HepG2 (cell line): ENCODE measurements at regions not wholly inside any gene's neighbourhood (a gene's known extent, or its start where the extent isn't known, plus 50 kb on each side); places are given as distances from the start of the nearest gene placed in this dataset.

Source experiments
- CCDC6 ChIP-seq: sonication (generic); formaldehyde crosslinking; IDR thresholded peaks from 2 replicates; pipeline ENCODE4 v1.8.1; 2022; ENCODE audit warnings: mild to moderate bottlenecking, missing genetic modification reagents, moderate library complexity
- CREM ChIP-seq, 2 experiments: sonication (generic) in 1 of 2; formaldehyde crosslinking in 1 of 2; IDR thresholded peaks; 2 replicates each; pipeline versions ENCODE4 v1.4.0 to v1.6.1; 2016 to 2020; ENCODE audit warnings: antibody characterized with exemption in 1 of 2, mild to moderate bottlenecking in 1 of 2, missing genetic modification reagents in 1 of 2
- GTF2F1 ChIP-seq: fragments of 150-350 bp; IDR thresholded peaks from 2 replicates; pipeline ENCODE4 v1.6.1; 2014; ENCODE audit warnings: low read length
- HCFC1 ChIP-seq: fragments of 150-350 bp; IDR thresholded peaks from 2 replicates; pipeline ENCODE4 v1.6.1; 2014; ENCODE audit warnings: low read depth, low read length
- HOXD1 ChIP-seq: sonication (generic); formaldehyde crosslinking; IDR thresholded peaks from 2 replicates; pipeline ENCODE4 v1.5.0; 2020; ENCODE audit warnings: missing genetic modification reagents
- IKZF5 ChIP-seq: IDR thresholded peaks from 2 replicates; pipeline ENCODE4 v1.6.1; 2018; ENCODE audit warnings: missing genetic modification reagents, mild to moderate bottlenecking, missing compliant biosample characterization
- KLF16 ChIP-seq, 2 experiments: sonication (generic) in 1 of 2; formaldehyde crosslinking in 1 of 2; IDR thresholded peaks; 2 replicates each; pipeline versions ENCODE4 v1.6.1 to v1.8.0; 2016 to 2023; ENCODE audit warnings: missing genetic modification reagents in 2 of 2, missing compliant biosample characterization in 1 of 2
- NFKBIZ ChIP-seq: IDR thresholded peaks from 2 replicates; pipeline ENCODE4 v1.6.1; 2018; ENCODE audit warnings: missing genetic modification reagents, missing compliant biosample characterization
- PHF21A ChIP-seq: sonication (generic); formaldehyde crosslinking; IDR thresholded peaks from 2 replicates; pipeline ENCODE4 v1.5.0; 2020; ENCODE audit warnings: mild to moderate bottlenecking, missing genetic modification reagents
- RARA ChIP-seq: IDR thresholded peaks from 2 replicates; pipeline ENCODE4 v1.6.1; 2016; ENCODE audit warnings: missing genetic modification reagents, missing compliant biosample characterization
- RCOR2 ChIP-seq: IDR thresholded peaks from 2 replicates; pipeline ENCODE4 v1.6.1; 2016; ENCODE audit warnings: missing biosample characterization, missing genetic modification reagents
- RNF219 ChIP-seq: sonication (generic); formaldehyde crosslinking; IDR thresholded peaks from 2 replicates; pipeline ENCODE4 v1.5.0; 2020; ENCODE audit warnings: mild to moderate bottlenecking, missing genetic modification reagents
- TGIF2 ChIP-seq: IDR thresholded peaks from 2 replicates; pipeline ENCODE4 v1.6.1; 2016; ENCODE audit warnings: control low read depth, missing compliant biosample characterization
- ZBTB7A ChIP-seq: sonication (generic); formaldehyde crosslinking; IDR thresholded peaks from 2 replicates; pipeline ENCODE4 v1.8.0; 2022; ENCODE audit warnings: mild to moderate bottlenecking, missing genetic modification reagents
- ZBTB7B ChIP-seq: sonication (generic); formaldehyde crosslinking; IDR thresholded peaks from 2 replicates; pipeline ENCODE4 v1.4.0; 2020; ENCODE audit warnings: missing genetic modification reagents
- ZFP36L1 ChIP-seq: sonication (generic); formaldehyde crosslinking; IDR thresholded peaks from 2 replicates; pipeline ENCODE4 v1.8.0; 2022; ENCODE audit warnings: mild to moderate bottlenecking, missing genetic modification reagents, moderate library complexity
- ZKSCAN8 ChIP-seq: IDR thresholded peaks from 2 replicates; pipeline ENCODE4 v1.6.1; 2016; ENCODE audit warnings: borderline replicate concordance, missing genetic modification reagents, missing compliant biosample characterization
- ZNF3 ChIP-seq: IDR thresholded peaks from 2 replicates; pipeline ENCODE4 v1.7.0; 2017; ENCODE audit warnings: inconsistent platforms
- ZNF335 ChIP-seq: sonication (generic); formaldehyde crosslinking; IDR thresholded peaks from 2 replicates; pipeline ENCODE4 v1.4.0; 2020; ENCODE audit warnings: missing genetic modification reagents
- ZNF652 ChIP-seq: IDR thresholded peaks from 2 replicates; pipeline ENCODE4 v1.6.1; 2016; ENCODE audit warnings: low read depth, borderline replicate concordance
- ZNF784 ChIP-seq: sonication (generic); formaldehyde crosslinking; IDR thresholded peaks from 2 replicates; pipeline ENCODE4 v1.5.1; 2020; ENCODE audit warnings: missing genetic modification reagents, mild to moderate bottlenecking, borderline replicate concordance

- TF ChIP-seq TGIF2 (CRISPR knock-in tag) (0 out of 2 replicates have a peak, but pooled peaks have one; percentile 53), RCOR2 (CRISPR knock-in tag) (peak; percentile 94), ZBTB7A (CRISPR knock-in tag) (no peak), IKZF5 (CRISPR knock-in tag) (peak; percentile 56; the same call in 1 of the 2 replicates), KLF16 (CRISPR knock-in tag; IDR thresholded peaks at IDR 0.05) (peak in 1 of 2 experiments; percentile 50; a peak in 1 of 4 replicates), ZNF652 (CRISPR knock-in tag) (peak; percentile 29; the same call in 1 of the 2 replicates), HOXD1 (CRISPR knock-in tag) (0 out of 2 replicates have a peak, but pooled peaks have one; percentile 78), ZNF3 (peak; percentile 99), PHF21A (CRISPR knock-in tag) (peak; percentile 81), NFKBIZ (0 out of 2 replicates have a peak, but pooled peaks have one; percentile 53), CCDC6 (peak; percentile 74; the same call in 1 of the 2 replicates), HCFC1 (no peak), CREM (IDR thresholded peaks at IDR 0.05) (peak; percentile 84), CREM (CRISPR knock-in tag; IDR thresholded peaks at IDR 0.05) (no peak), RARA (peak; percentile 19; the same call in 1 of the 2 replicates), ZFP36L1 (0 out of 2 replicates have a peak, but pooled peaks have one; percentile 37), GTF2F1 (no peak), ZNF784 (CRISPR knock-in tag) (no peak), ZBTB7B (CRISPR knock-in tag) (peak; percentile 56; the same call in 1 of the 2 replicates), RNF219 (0 out of 2 replicates have a peak, but pooled peaks have one; percentile 37), ZKSCAN8 (peak; percentile 29; the same call in 1 of the 2 replicates), ZNF335 (CRISPR knock-in tag) (0 out of 2 replicates have a peak, but pooled peaks have one; percentile 32)
Observed at GRCh38 chr5:96187309-96188027, 225.8 kb upstream of the ELL2 start (continued).
